T-cell (primary cell): ENCODE measurements at regions not wholly inside any gene's neighbourhood (a gene's known extent, or its start where the extent isn't known, plus 50 kb on each side); places are given as distances from the start of the nearest gene placed in this dataset.

Experiments used
- ATAC-seq, 4 experiments: fragments of 200-7000 bp in 3 of 4; fragments of 150-1000 bp in 1 of 4; cut with Tn5 transposase; replicated peaks in 1 of 4; 1 replicate in 3 of 4; 2 replicates in 1 of 4; pipeline ENCODE4 v1.10.0; 2021; ENCODE audit warnings: moderate library complexity in 3 of 4, mild to moderate bottlenecking in 2 of 4, moderate number of reproducible peaks in 1 of 4
- CTCF ChIA-PET, 2 donors: fragments of 300-600 bp; sonication (Branson Sonifier 250); formaldehyde crosslinking; loops; one replicate each; lab custom pipeline; 2022; ENCODE audit warnings: antibody characterized with exemption in 2 of 2; lab: Charles Lee
- POLR2A ChIA-PET, 2 donors: fragments of 300-600 bp; sonication (Branson Sonifier 250); formaldehyde crosslinking; loops; one replicate each; lab custom pipeline; 2022; ENCODE audit warnings: antibody characterized with exemption in 2 of 2; lab: Charles Lee
- DNase-seq, 35 experiments: peaks; one replicate each; pipeline versions ENCODE4 v3.0.0 to v3.0.0-alpha.2; 2013 to 2023
- H3K27ac ChIP-seq: one replicate; pipeline ENCODE4 v1.5.1; 2013; ENCODE audit warnings: low read length
- H3K27me3 ChIP-seq, 2 experiments: replicated peaks in 1 of 2; 1 replicate in 1 of 2; 2 replicates in 1 of 2; pipeline versions ENCODE4 v1.6.1 to v1.7.0; 2013; ENCODE audit warnings: low read length in 1 of 2, mixed read lengths in 1 of 2; ENCODE audit not compliant: control insufficient read depth in 2 of 2, insufficient read depth in 2 of 2; ENCODE audit errors: extremely low read depth in 1 of 2
- H3K36me3 ChIP-seq, 2 donors: 1 replicate in 1 of 2; 2 replicates in 1 of 2; pipeline versions ENCODE4 v1.6.1 to v1.7.0; 2013; ENCODE audit warnings: low read length in 1 of 2; ENCODE audit not compliant: control insufficient read depth in 2 of 2, insufficient read depth in 1 of 2; ENCODE audit errors: extremely low read depth in 1 of 2
- H3K4me1 ChIP-seq, 2 experiments: 1 replicate in 1 of 2; 2 replicates in 1 of 2; pipeline versions ENCODE4 v1.6.1 to v1.7.0; 2013; ENCODE audit warnings: low read length in 2 of 2, mixed read lengths in 1 of 2; ENCODE audit not compliant: insufficient read depth in 2 of 2, control insufficient read depth in 1 of 2; ENCODE audit errors: extremely low read depth in 1 of 2
- H3K4me3 ChIP-seq, 2 donors: 1 replicate in 1 of 2; 2 replicates in 1 of 2; pipeline versions ENCODE4 v1.5.1 to v1.7.0; 2013; ENCODE audit warnings: mild to moderate bottlenecking in 2 of 2, low read length in 1 of 2, moderate library complexity in 1 of 2; ENCODE audit not compliant: control insufficient read depth in 1 of 2; ENCODE audit errors: extremely low read depth in 1 of 2
- H3K9me3 ChIP-seq: 2 replicates; pipeline ENCODE4 v1.7.0; 2013
- H3K27ac Mint-ChIP-seq, 2 donors: one replicate each; pipeline ENCODE4 v1.8.0; 2020 to 2021; ENCODE audit warnings: mild to moderate bottlenecking in 2 of 2, mixed read lengths in 2 of 2
- H3K27me3 Mint-ChIP-seq, 2 donors: one replicate each; pipeline ENCODE4 v1.8.0; 2021 to 2022; ENCODE audit warnings: mixed read lengths in 2 of 2
- H3K36me3 Mint-ChIP-seq: one replicate; pipeline ENCODE4 v1.8.0; 2021; ENCODE audit warnings: mixed read lengths
- H3K4me1 Mint-ChIP-seq, 3 donors: one replicate each; pipeline ENCODE4 v1.8.0; 2020 to 2022; ENCODE audit warnings: mixed read lengths in 3 of 3, mild to moderate bottlenecking in 1 of 3
- H3K4me3 Mint-ChIP-seq, 3 donors: one replicate each; pipeline ENCODE4 v1.8.0; 2020 to 2022; ENCODE audit warnings: mild to moderate bottlenecking in 3 of 3, mixed read lengths in 3 of 3, moderate library complexity in 3 of 3
- H3K9me3 Mint-ChIP-seq, 3 donors: one replicate each; pipeline ENCODE4 v1.8.0; 2020 to 2022; ENCODE audit warnings: mixed read lengths in 3 of 3
- WGBS: methylation state at CpG from one replicate; pipeline ENCODE4 v1.1.5; 2013; ENCODE audit warnings: missing lambda C conversion rate; ENCODE audit not compliant: insufficient coverage; 5-methylcytosine and 5-hydroxymethylcytosine counted together

- 96% methylated on average over 8 of the region's 14 CpGs for WGBS
- H3K36me3 Mint-ChIP-seq: peaks cover 3% of the 10 kb centered on the region
Measured at GRCh38 chr6:37558646-37559045, 59.0 kb upstream of the CCDC167 start.

GRCh38 chr6:37558168-37558567 is 58.5 kb upstream of the CCDC167 start:
- POLR2A ChIA-PET: no interaction called here
- no peak for ATAC-seq
- no peak overlapping the region for H3K4me3 Mint-ChIP-seq

More at GRCh38 chr6:37558646-37559045, 59.0 kb upstream of the CCDC167 start:
- peaks cover 29 to 46% (median 30%) of the 10 kb centered on the region in 3 donors for H3K4me1 Mint-ChIP-seq
- ChIA-PET CTCF (no interaction called here), POLR2A (interaction anchor here in 1 of 2 donors (0.6 kb wide), 1 partner anchor 50 kb away, joined by 3 read pairs; no protein-coding TSS in a partner anchor)
- no peaks in the 10 kb centered on the region for H3K9me3 Mint-ChIP-seq
- H3K27ac ChIP-seq: no peak overlapping the region
- no peaks in the 10 kb centered on the region for H3K9me3 ChIP-seq
- ATAC-seq (no peak), DNase-seq (no peak)
- H3K27me3 ChIP-seq: no peaks in the 10 kb centered on the region
- peak overlapping the region in 1 of 2 donors; percentile 69 for H3K27ac Mint-ChIP-seq
- peaks cover 3 to 40% of the 10 kb centered on the region in 2 experiments for H3K4me1 ChIP-seq
- no peak overlapping the region for H3K4me3 ChIP-seq
- H3K36me3 ChIP-seq: no peaks in the 10 kb centered on the region
- H3K4me3 Mint-ChIP-seq: no peak overlapping the region
- no peaks in the 10 kb centered on the region for H3K27me3 Mint-ChIP-seq

GRCh38 chr6:37557645-37558114 is 58.0 kb upstream of the CCDC167 start:
- Histone ChIP-seq H3K9me3 (no peaks in the 10 kb centered on the region), H3K36me3 (no peaks in the 10 kb centered on the region), H3K4me1 (peaks cover 3 to 46% of the 10 kb centered on the region in 2 experiments), H3K4me3 (no peak overlapping the region), H3K27ac (no peak overlapping the region), H3K27me3 (no peaks in the 10 kb centered on the region)
- no peak overlapping the region for H3K27ac Mint-ChIP-seq
- CTCF ChIA-PET: no interaction called here
- peaks cover 35 to 52% (median 36%) of the 10 kb centered on the region in 3 donors for H3K4me1 Mint-ChIP-seq
- POLR2A ChIA-PET: no interaction called here
- no peaks in the 10 kb centered on the region for H3K9me3 Mint-ChIP-seq
- WGBS: 98% methylated on average over 8 of the region's 8 CpGs
- no peaks in the 10 kb centered on the region for H3K27me3 Mint-ChIP-seq
- peaks cover 3% of the 10 kb centered on the region for H3K36me3 Mint-ChIP-seq
- DNase-seq (no peak), ATAC-seq (no peak)
- H3K4me3 Mint-ChIP-seq: no peak overlapping the region

More at GRCh38 chr6:37558168-37558567, 58.5 kb upstream of the CCDC167 start:
- H3K4me1 ChIP-seq: peaks cover 3 to 43% of the 10 kb centered on the region in 2 experiments
- H3K36me3 ChIP-seq: no peaks in the 10 kb centered on the region
- Mint-ChIP-seq H3K27ac (no peak overlapping the region), H3K9me3 (no peaks in the 10 kb centered on the region), H3K4me1 (peaks cover 34 to 50% (median 35%) of the 10 kb centered on the region in 3 donors), H3K27me3 (no peaks in the 10 kb centered on the region), H3K36me3 (peaks cover 3% of the 10 kb centered on the region)
- no peak for DNase-seq
- 86% methylated on average over 4 of the region's 5 CpGs for WGBS
- CTCF ChIA-PET: no interaction called here
- no peaks in the 10 kb centered on the region for H3K27me3 ChIP-seq
- no peak overlapping the region for H3K4me3 ChIP-seq
- no peak overlapping the region for H3K27ac ChIP-seq
- H3K9me3 ChIP-seq: no peaks in the 10 kb centered on the region

GRCh38 chr6:37556881-37557644 is 57.4 kb upstream of the CCDC167 start:
- Histone ChIP-seq H3K4me3 (no peak overlapping the region), H3K4me1 (peaks cover 3 to 46% of the 10 kb centered on the region in 2 experiments), H3K27me3 (no peaks in the 10 kb centered on the region), H3K27ac (no peak overlapping the region), H3K36me3 (no peaks in the 10 kb centered on the region), H3K9me3 (no peaks in the 10 kb centered on the region)
- peaks cover 3% of the 10 kb centered on the region for H3K36me3 Mint-ChIP-seq
- DNase-seq (no peak), ATAC-seq (no peak)
- peaks cover 35 to 52% (median 36%) of the 10 kb centered on the region in 3 donors for H3K4me1 Mint-ChIP-seq
- no peak overlapping the region for H3K4me3 Mint-ChIP-seq
- no peaks in the 10 kb centered on the region for H3K27me3 Mint-ChIP-seq
- 85% methylated on average over 10 of the region's 15 CpGs for WGBS
- no peak overlapping the region for H3K27ac Mint-ChIP-seq
- no peaks in the 10 kb centered on the region for H3K9me3 Mint-ChIP-seq
- CTCF ChIA-PET: interaction anchor here in 1 of 2 donors (1.0 kb wide), 1 partner anchor 9 kb away, joined by 3 read pairs; no protein-coding TSS in a partner anchor
- POLR2A ChIA-PET: no interaction called here

GRCh38 chr6:37555040-37555781 is 55.5 kb upstream of the CCDC167 start:
- Histone ChIP-seq H3K4me3 (no peak overlapping the region), H3K27ac (no peak overlapping the region), H3K4me1 (peaks cover 3 to 42% of the 10 kb centered on the region in 2 experiments), H3K27me3 (no peaks in the 10 kb centered on the region), H3K9me3 (no peaks in the 10 kb centered on the region), H3K36me3 (no peaks in the 10 kb centered on the region)
- ATAC-seq (no peak), DNase-seq (no peak)
- Mint-ChIP-seq H3K9me3 (no peaks in the 10 kb centered on the region), H3K4me3 (no peak overlapping the region), H3K36me3 (peaks cover 3% of the 10 kb centered on the region), H3K27me3 (no peaks in the 10 kb centered on the region), H3K4me1 (peaks cover 24 to 45% (median 29%) of the 10 kb centered on the region in 3 donors), H3K27ac (no peak overlapping the region)
- WGBS: 90% methylated on average over 7 of the region's 17 CpGs
- ChIA-PET CTCF (interaction anchor here in 1 of 2 donors (0.6 kb wide), 1 partner anchor 235 kb away, joined by 5 read pairs; no protein-coding TSS in a partner anchor), POLR2A (interaction anchor here in 1 of 2 donors (0.6 kb wide), 1 partner anchor 43 kb away, joined by 3 read pairs; no protein-coding TSS in a partner anchor)

GRCh38 chr6:37554480-37554819 is 54.8 kb upstream of the CCDC167 start:
- no CpG with 5 or more reads among the region's 6 CpGs for WGBS
- Mint-ChIP-seq H3K9me3 (no peaks in the 10 kb centered on the region), H3K27ac (no peak overlapping the region), H3K36me3 (peaks cover 3% of the 10 kb centered on the region), H3K27me3 (no peaks in the 10 kb centered on the region), H3K4me3 (no peak overlapping the region), H3K4me1 (peaks cover 20 to 41% (median 22%) of the 10 kb centered on the region in 3 donors)
- CTCF ChIA-PET: interaction anchor here in 1 of 2 donors (0.6 kb wide), 1 partner anchor 67 kb away, joined by 9 read pairs; no protein-coding TSS in a partner anchor
- POLR2A ChIA-PET: no interaction called here
- Histone ChIP-seq H3K9me3 (no peaks in the 10 kb centered on the region), H3K27ac (no peak overlapping the region), H3K4me3 (no peak overlapping the region), H3K36me3 (no peaks in the 10 kb centered on the region), H3K4me1 (peaks cover under 1 to 35% of the 10 kb centered on the region in 2 experiments), H3K27me3 (no peaks in the 10 kb centered on the region)
- DNase-seq: no peak
- no peak for ATAC-seq
